Duodenal mucosa (tissue), 2 donors: ENCODE measurements at regions not wholly inside any gene's neighbourhood (a gene's known extent, or its start where the extent isn't known, plus 50 kb on each side); places are given as distances from the start of the nearest gene placed in this dataset.

ENCODE experiments used
- H3K27ac ChIP-seq: one replicate; pipeline ENCODE4 v1.7.0; 2013; ENCODE audit warnings: low read depth, low read length
- H3K27me3 ChIP-seq, 2 donors: one replicate each; pipeline ENCODE4 v1.7.0; 2013; ENCODE audit warnings: low read length in 2 of 2, control low read depth in 1 of 2; ENCODE audit not compliant: insufficient read depth in 2 of 2, control insufficient read depth in 1 of 2
- H3K36me3 ChIP-seq, 2 donors: one replicate each; pipeline ENCODE4 v1.7.0; 2013; ENCODE audit warnings: low read length in 2 of 2, control low read depth in 1 of 2; ENCODE audit not compliant: insufficient read depth in 2 of 2, control insufficient read depth in 1 of 2
- H3K4me1 ChIP-seq, 2 donors: one replicate each; pipeline ENCODE4 v1.7.0; 2013; ENCODE audit warnings: low read length in 2 of 2, control low read depth in 1 of 2; ENCODE audit not compliant: insufficient read depth in 2 of 2, control insufficient read depth in 1 of 2
- H3K4me3 ChIP-seq, 2 donors: one replicate each; pipeline ENCODE4 v1.7.0; 2013; ENCODE audit warnings: low read length in 2 of 2, low read depth in 1 of 2
- H3K9ac ChIP-seq, 2 donors: one replicate each; pipeline ENCODE4 v1.7.0; 2013; ENCODE audit warnings: low read length in 2 of 2, low read depth in 1 of 2
- H3K9me3 ChIP-seq, 2 donors: one replicate each; pipeline ENCODE4 v1.7.0; 2013; ENCODE audit warnings: low read length in 2 of 2, control low read depth in 1 of 2; ENCODE audit not compliant: control insufficient read depth in 1 of 2

GRCh38 chr2:146305164-146305563 is 1539.7 kb upstream of the ACVR2A start:
- Histone ChIP-seq H3K4me1 (no peaks in the 10 kb centered on the region), H3K36me3 (no peaks in the 10 kb centered on the region), H3K4me3 (no peak overlapping the region), H3K27me3 (no peaks in the 10 kb centered on the region), H3K9ac (no peak overlapping the region), H3K9me3 (peaks cover 0 to 1% of the 10 kb centered on the region in 2 donors), H3K27ac (no peak overlapping the region)

DNA sequence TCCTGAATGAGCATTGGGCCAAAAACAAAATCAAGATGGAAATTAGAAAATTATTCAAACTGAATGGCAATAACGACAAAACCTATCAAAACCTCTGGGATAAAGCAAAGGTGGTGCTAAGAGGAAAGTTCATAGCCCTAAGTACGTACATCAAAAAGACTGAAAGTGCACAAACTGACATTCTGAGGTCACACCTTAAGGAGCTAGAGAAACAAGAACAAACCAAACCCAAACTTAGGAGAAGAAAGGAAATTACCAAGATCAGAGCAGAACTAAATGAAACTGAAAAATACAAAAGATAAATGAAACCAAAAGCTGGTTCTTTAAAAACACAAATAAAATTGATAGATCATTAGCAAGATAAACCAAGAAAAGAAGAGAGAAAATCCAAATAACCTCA is 1543.5 kb upstream of the ACVR2A start:
- Histone ChIP-seq H3K36me3 (no peaks in the 10 kb centered on the region), H3K4me1 (no peaks in the 10 kb centered on the region), H3K27me3 (no peaks in the 10 kb centered on the region), H3K9ac (no peak overlapping the region), H3K4me3 (no peak overlapping the region), H3K9me3 (peaks cover 0 to 6% of the 10 kb centered on the region in 2 donors), H3K27ac (no peak overlapping the region)

DNA sequence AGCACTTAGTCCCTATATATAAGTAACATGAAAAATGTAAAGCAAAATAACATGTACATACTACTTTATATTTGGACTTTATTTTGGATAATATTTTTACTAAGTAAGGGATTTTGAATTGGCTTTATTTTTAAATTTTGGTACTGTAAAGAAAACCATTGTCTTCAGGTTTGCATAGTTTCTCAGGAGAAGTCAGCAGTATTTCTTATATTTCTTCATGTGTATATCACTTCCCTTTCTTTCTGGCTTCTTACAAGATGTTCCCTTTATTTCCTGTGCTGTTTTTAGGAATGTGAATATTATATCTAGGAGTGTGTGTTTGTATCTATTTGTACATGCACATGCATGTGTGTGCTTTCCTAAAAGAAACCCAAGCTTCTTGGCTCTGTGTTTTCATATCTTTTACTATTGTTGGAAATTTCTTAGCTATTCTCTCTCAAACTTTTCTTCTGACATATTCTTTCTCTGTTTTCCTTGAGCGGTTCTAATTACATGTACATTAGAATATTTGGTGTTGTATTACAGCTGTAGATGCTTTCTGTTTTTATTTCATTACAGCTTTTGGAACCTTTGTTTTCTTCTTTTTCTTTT is 1549.7 kb upstream of the ACVR2A start:
- H3K9ac ChIP-seq: no peak overlapping the region
- H3K27ac ChIP-seq: no peak overlapping the region
- H3K4me3 ChIP-seq: no peak overlapping the region
- peaks cover 8% of the 10 kb centered on the region in 2 donors for H3K9me3 ChIP-seq
- no peaks in the 10 kb centered on the region for H3K4me1 ChIP-seq
- no peaks in the 10 kb centered on the region for H3K36me3 ChIP-seq
- no peaks in the 10 kb centered on the region for H3K27me3 ChIP-seq

DNA sequence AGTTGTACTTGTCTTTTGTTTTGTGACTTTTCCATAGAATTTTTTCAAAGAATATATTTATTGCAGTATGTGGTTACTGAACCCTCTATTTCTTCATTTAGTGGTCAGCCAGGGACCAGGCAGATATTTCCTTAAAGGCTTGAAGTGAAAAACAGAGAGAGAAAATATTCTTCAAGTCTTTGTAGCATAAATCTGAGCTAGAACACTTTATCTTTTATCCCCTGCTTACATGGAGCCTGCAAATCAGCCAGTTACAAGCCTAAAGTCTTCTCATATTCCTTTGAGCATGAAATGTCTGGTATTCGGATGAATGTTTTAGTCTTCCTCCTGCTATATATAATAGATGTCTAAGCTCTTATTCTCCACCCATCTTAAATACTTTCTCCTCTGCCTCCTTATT is 1557.5 kb upstream of the ACVR2A start:
- no peaks in the 10 kb centered on the region for H3K27me3 ChIP-seq
- no peaks in the 10 kb centered on the region for H3K36me3 ChIP-seq
- H3K4me3 ChIP-seq: no peak overlapping the region
- no peaks in the 10 kb centered on the region for H3K9me3 ChIP-seq
- no peak overlapping the region for H3K9ac ChIP-seq
- no peak overlapping the region for H3K27ac ChIP-seq
- H3K4me1 ChIP-seq: no peaks in the 10 kb centered on the region

DNA sequence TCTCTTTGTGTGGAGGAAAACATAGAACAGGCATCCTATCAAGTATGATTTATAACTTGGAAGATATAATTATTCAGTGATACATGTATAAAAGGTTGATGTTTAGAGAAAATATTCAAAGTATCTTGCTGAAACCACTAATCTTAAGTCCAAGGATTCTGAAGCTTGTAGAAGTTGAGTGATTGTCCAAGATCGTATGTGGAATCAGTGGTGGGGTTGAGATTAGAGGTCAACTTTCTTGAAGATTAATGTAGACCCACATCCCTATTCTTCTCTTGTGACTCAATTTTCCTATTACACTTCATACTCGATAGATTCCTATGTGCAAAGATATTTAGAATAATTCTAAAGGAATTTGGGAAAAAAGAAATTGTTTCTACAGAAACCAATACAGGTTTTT is 1565.9 kb upstream of the ACVR2A start:
- no peaks in the 10 kb centered on the region for H3K36me3 ChIP-seq
- H3K9me3 ChIP-seq: no peaks in the 10 kb centered on the region
- H3K27me3 ChIP-seq: no peaks in the 10 kb centered on the region
- H3K9ac ChIP-seq: no peak overlapping the region
- H3K27ac ChIP-seq: no peak overlapping the region
- H3K4me1 ChIP-seq: no peaks in the 10 kb centered on the region
- H3K4me3 ChIP-seq: no peak overlapping the region

DNA sequence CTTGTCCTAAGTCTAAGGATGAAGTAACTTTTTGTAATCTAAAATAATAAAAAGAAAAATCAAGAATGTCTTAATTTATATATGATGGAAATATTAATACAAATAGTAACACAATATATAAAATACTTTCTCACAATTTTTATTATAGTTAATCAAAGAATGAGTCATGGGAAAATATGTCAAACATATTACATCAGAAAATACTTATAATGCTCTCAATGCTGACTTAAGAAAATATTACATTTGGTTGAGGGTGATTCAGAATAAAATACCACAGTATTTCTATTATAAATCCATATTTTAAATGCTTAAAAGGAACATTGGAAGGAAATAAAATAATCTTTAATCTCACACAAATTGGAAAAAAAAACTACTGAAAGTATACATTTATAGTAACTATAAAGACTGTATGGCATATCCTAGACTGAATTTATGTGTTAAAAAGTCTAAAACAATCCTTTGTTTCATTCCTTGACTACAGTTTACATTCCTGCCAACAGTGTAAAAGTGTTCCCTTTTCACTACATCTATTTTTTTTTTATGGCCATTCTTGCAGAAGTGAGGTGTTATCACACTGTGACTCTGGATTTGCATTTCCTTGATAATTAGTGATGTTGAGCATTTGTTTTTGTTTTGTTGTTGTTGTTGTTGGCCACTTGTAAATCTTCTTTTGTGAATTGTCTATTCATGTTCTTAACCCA is 1573.5 kb upstream of the ACVR2A start:
- H3K9ac ChIP-seq: no peak overlapping the region
- H3K4me1 ChIP-seq: no peaks in the 10 kb centered on the region
- H3K27ac ChIP-seq: no peak overlapping the region
- no peaks in the 10 kb centered on the region for H3K9me3 ChIP-seq
- H3K36me3 ChIP-seq: no peaks in the 10 kb centered on the region
- no peak overlapping the region for H3K4me3 ChIP-seq
- no peaks in the 10 kb centered on the region for H3K27me3 ChIP-seq

DNA sequence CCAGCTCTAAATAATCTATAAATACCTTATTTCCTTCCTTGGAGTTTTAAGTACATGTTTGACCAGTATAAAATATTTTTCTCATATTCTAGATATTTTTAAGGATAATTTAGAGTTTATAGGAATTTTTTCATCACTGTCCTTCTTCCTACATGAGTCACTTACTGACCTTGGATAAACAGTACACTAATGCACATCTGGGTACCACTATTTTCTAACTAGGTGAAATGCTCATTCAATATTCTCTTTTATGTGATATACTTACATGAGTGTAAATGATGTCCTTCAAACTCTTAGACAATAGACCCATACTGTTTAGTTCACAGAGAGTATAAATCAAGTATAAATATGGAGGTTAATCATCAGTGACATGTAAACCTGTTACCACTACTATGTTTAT is 1574.2 kb upstream of the ACVR2A start:
- Histone ChIP-seq H3K36me3 (no peaks in the 10 kb centered on the region), H3K27me3 (no peaks in the 10 kb centered on the region), H3K27ac (no peak overlapping the region), H3K9ac (no peak overlapping the region), H3K4me1 (no peaks in the 10 kb centered on the region), H3K4me3 (no peak overlapping the region), H3K9me3 (no peaks in the 10 kb centered on the region)

GRCh38 chr2:146267093-146267492 is 1577.7 kb upstream of the ACVR2A start:
- Histone ChIP-seq H3K27me3 (no peaks in the 10 kb centered on the region), H3K36me3 (no peaks in the 10 kb centered on the region), H3K9me3 (no peaks in the 10 kb centered on the region), H3K9ac (no peak overlapping the region), H3K4me3 (no peak overlapping the region), H3K27ac (no peak overlapping the region), H3K4me1 (no peaks in the 10 kb centered on the region)

DNA sequence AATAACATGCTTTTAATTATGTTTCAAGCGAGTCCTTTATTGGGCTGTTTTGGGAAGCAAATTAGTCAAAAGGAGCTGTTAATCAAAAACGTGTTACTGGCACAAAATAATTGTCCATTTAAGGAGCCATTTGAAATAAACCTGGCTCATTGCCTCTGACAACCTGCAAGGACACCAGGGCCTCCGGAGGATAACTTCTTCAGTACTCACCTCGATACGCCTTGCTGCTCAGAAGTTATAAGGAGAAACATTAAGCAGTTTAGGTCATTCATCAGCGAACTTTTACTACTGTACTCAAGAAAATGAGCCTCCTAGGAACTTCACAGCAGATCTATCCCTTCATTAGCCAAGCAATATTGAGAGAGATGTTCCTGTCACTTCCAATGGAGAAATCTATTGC is 1579.2 kb upstream of the ACVR2A start:
- Histone ChIP-seq H3K27ac (no peak overlapping the region), H3K4me3 (no peak overlapping the region), H3K27me3 (no peaks in the 10 kb centered on the region), H3K9ac (no peak overlapping the region), H3K9me3 (no peaks in the 10 kb centered on the region), H3K4me1 (no peaks in the 10 kb centered on the region), H3K36me3 (no peaks in the 10 kb centered on the region)

- Histone ChIP-seq H3K4me1 (no peaks in the 10 kb centered on the region), H3K9ac (no peak overlapping the region), H3K4me3 (no peak overlapping the region), H3K36me3 (no peaks in the 10 kb centered on the region), H3K27ac (no peak overlapping the region), H3K9me3 (no peaks in the 10 kb centered on the region), H3K27me3 (no peaks in the 10 kb centered on the region)
Observed at GRCh38 chr2:146262606-146263005, 1582.2 kb upstream of the ACVR2A start.
